Stomach (tissue), 8 donors: ENCODE measurements at regions not wholly inside any gene's neighbourhood (a gene's known extent, or its start where the extent isn't known, plus 50 kb on each side); places are given as distances from the start of the nearest gene placed in this dataset.

Experiments used
- DNase-seq, 2 donors: peaks; one replicate each; pipeline versions ENCODE4 v3.0.0 to v3.0.0-alpha.2; 2013 to 2019
- H3K27ac ChIP-seq, 5 donors: fragments of 200-600 bp in 4 of 5; sonication (generic) in 4 of 5; one replicate each; pipeline ENCODE4 v1.5.1; 2013 to 2019; ENCODE audit warnings: mild to moderate bottlenecking in 1 of 5, moderate library complexity in 1 of 5
- H3K27me3 ChIP-seq, 3 donors: fragments of 200-600 bp; sonication (generic); one replicate each; pipeline ENCODE4 v1.5.1; 2017 to 2019; ENCODE audit warnings: mixed run types in 1 of 3
- H3K36me3 ChIP-seq, 4 donors: fragments of 200-600 bp; sonication (generic); 1 replicate in 3 of 4; 2 replicates in 1 of 4; pipeline ENCODE4 v1.5.1; 2016 to 2019
- H3K4me1 ChIP-seq, 4 donors: fragments of 200-600 bp; sonication (generic); one replicate each; pipeline ENCODE4 v1.5.1; 2016 to 2019
- H3K4me3 ChIP-seq, 4 donors: fragments of 200-600 bp; sonication (generic) in 3 of 4; one replicate each; pipeline ENCODE4 v1.5.1; 2016 to 2019; ENCODE audit warnings: mild to moderate bottlenecking in 1 of 4
- H3K9me3 ChIP-seq, 4 donors: fragments of 200-600 bp; sonication (generic); one replicate each; pipeline ENCODE4 v1.5.1; 2016 to 2019
- CTCF ChIP-seq, 7 experiments: fragments of 450-650 bp in 4 of 7; fragments of 200-600 bp in 3 of 7; sonication (generic) in 3 of 7; IDR thresholded peaks; one replicate each; pipeline ENCODE4 v1.5.1; 2016 to 2019; ENCODE audit warnings: antibody characterized with exemption in 7 of 7, control low read depth in 2 of 7, mild to moderate bottlenecking in 1 of 7
- EP300 ChIP-seq: sonication (generic); formaldehyde crosslinking; IDR thresholded peaks from one replicate; pipeline ENCODE4 v1.6.1; 2017; ENCODE audit warnings: antibody characterized with exemption
- POLR2A ChIP-seq, 4 donors: fragments of 450-650 bp; IDR thresholded peaks; one replicate each; pipeline ENCODE4 v1.6.1; 2016; ENCODE audit warnings: antibody characterized with exemption in 4 of 4, control low read depth in 2 of 4, mild to moderate bottlenecking in 1 of 4, moderate library complexity in 1 of 4
- POLR2AphosphoS5 ChIP-seq, 3 donors: sonication (generic); formaldehyde crosslinking; IDR thresholded peaks; one replicate each; pipeline ENCODE4 v1.6.1; 2016; ENCODE audit warnings: antibody characterized with exemption in 3 of 3
- WGBS, 5 donors: extraction: QIAGEN DNeasy Blood & Tissue Kit in 3 of 5; methylation state at CpG; one replicate each; pipeline versions ENCODE4 v1.1.5 to v1.1.7; 2013 to 2018; 5-methylcytosine and 5-hydroxymethylcytosine counted together
- intact Hi-C: fragments of 100-400 bp; cut with DNase I; formaldehyde crosslinking; loops from one replicate; pipeline ENCODE4 v1.15.1; 2023; ENCODE audit warnings: low total_unique reads
- donor health status: healthy with polysubstance abuse.
- donor health status: Bipolar disorder and iron deficiency.
- donor health status: healthy.

- intact Hi-C loops: no loop called here
- no peaks in the 10 kb centered on the region for H3K4me1 ChIP-seq
- no peak overlapping the region for H3K4me3 ChIP-seq
- TF ChIP-seq POLR2AphosphoS5 (IDR thresholded peaks at IDR 0.05) (no peak), EP300 (no peak), POLR2A (IDR thresholded peaks at IDR 0.05) (no peak), CTCF (IDR thresholded peaks at IDR 0.05) (no peak)
- H3K9me3 ChIP-seq: no peaks in the 10 kb centered on the region
- no peak overlapping the region for H3K27ac ChIP-seq
- DNase-seq: no peak
- no peaks in the 10 kb centered on the region for H3K36me3 ChIP-seq
- H3K27me3 ChIP-seq: peaks cover 0 to 6% (median 0%) of the 10 kb centered on the region in 3 donors
Measured at GRCh38 chr16:9191274-9191850, 99.9 kb downstream of the HAPSTR1 start.

GRCh38 chr16:9192746-9193145 lies 101.3 kb downstream of the HAPSTR1 start:
- intact Hi-C loops: no loop called here
- Histone ChIP-seq H3K36me3 (no peaks in the 10 kb centered on the region), H3K4me3 (no peak overlapping the region), H3K9me3 (no peaks in the 10 kb centered on the region), H3K4me1 (no peaks in the 10 kb centered on the region), H3K27ac (no peak overlapping the region), H3K27me3 (peaks cover 0 to 6% (median 0%) of the 10 kb centered on the region in 3 donors)
- WGBS, 5 donors: 58 to 71% (median 64%) methylated on average over 4 of the region's 4 CpGs
- no peak for DNase-seq
- no peak for TF ChIP-seq POLR2A (IDR thresholded peaks at IDR 0.05)
- no peak for TF ChIP-seq CTCF (IDR thresholded peaks at IDR 0.05)
- TF ChIP-seq POLR2AphosphoS5 (IDR thresholded peaks at IDR 0.05): no peak
- TF ChIP-seq EP300: no peak

- H3K27ac ChIP-seq: no peak overlapping the region
- H3K36me3 ChIP-seq: no peaks in the 10 kb centered on the region
- TF ChIP-seq EP300 (no peak), POLR2AphosphoS5 (IDR thresholded peaks at IDR 0.05) (no peak), CTCF (IDR thresholded peaks at IDR 0.05) (no peak), POLR2A (IDR thresholded peaks at IDR 0.05) (no peak)
- 34 to 78% (median 69%) methylated on average over 4 to 6 of the region's 6 CpGs for WGBS, 5 donors
- DNase-seq: peak in 1 of 2 donors; percentile 20
- H3K4me1 ChIP-seq: no peaks in the 10 kb centered on the region
- H3K27me3 ChIP-seq: peaks cover 0 to 6% (median 0%) of the 10 kb centered on the region in 3 donors
- intact Hi-C loops: no loop called here
- H3K4me3 ChIP-seq: no peak overlapping the region
- peaks cover 0 to 2% (median under 1%) of the 10 kb centered on the region in 4 donors for H3K9me3 ChIP-seq
Measured at GRCh38 chr16:9195287-9195686, 103.8 kb downstream of the HAPSTR1 start.

- H3K4me3 ChIP-seq: no peak overlapping the region
- no peak for TF ChIP-seq POLR2A (IDR thresholded peaks at IDR 0.05)
- no peak for TF ChIP-seq EP300
- TF ChIP-seq POLR2AphosphoS5 (IDR thresholded peaks at IDR 0.05): no peak
- no peak for TF ChIP-seq CTCF (IDR thresholded peaks at IDR 0.05)
- WGBS, 5 donors: 71 to 80% (median 73%) methylated on average over 8 of the region's 8 CpGs
- H3K9me3 ChIP-seq: peaks cover 0 to 12% (median 7%) of the 10 kb centered on the region in 4 donors
- H3K27me3 ChIP-seq: peaks cover 0 to 6% (median 0%) of the 10 kb centered on the region in 3 donors
- no peaks in the 10 kb centered on the region for H3K36me3 ChIP-seq
- H3K4me1 ChIP-seq: no peaks in the 10 kb centered on the region
- DNase-seq: no peak
- intact Hi-C loops: no loop called here
- H3K27ac ChIP-seq: no peak overlapping the region
Measured at GRCh38 chr16:9197957-9198661, 106.7 kb downstream of the HAPSTR1 start.
